ENCODE measurements at regions not wholly inside any gene's neighbourhood (a gene's known extent, or its start where the extent isn't known, plus 50 kb on each side); places are given as distances from the start of the nearest gene placed in this dataset.

- no peaks in the 10 kb centered on the region for H3K36me3 ChIP-seq (ENCODE audit: insufficient read depth, low read length)
- H3K27me3 Mint-ChIP-seq: peaks cover 0 to 1% of the 10 kb centered on the region in 2 donors
- no peaks in the 10 kb centered on the region for H3K4me1 Mint-ChIP-seq
- H3K9me3 ChIP-seq (ENCODE audit: low read length): no peaks in the 10 kb centered on the region
- no peak overlapping the region for H3K27ac ChIP-seq (ENCODE audit: low read depth, low read length)
- no peak overlapping the region for H3K4me3 Mint-ChIP-seq
- H3K27me3 ChIP-seq (ENCODE audit: insufficient read depth, low read length, poor library complexity, severe bottlenecking): no peaks in the 10 kb centered on the region
- ChIA-PET CTCF (interaction anchor here (1.5 kb wide), 1 partner anchor 15 kb away, joined by 3 read pairs; no protein-coding TSS in a partner anchor), POLR2A (no interaction called here)
- peaks cover 8 to 23% (median 16%) of the 10 kb centered on the region in 5 donors for H3K9me3 Mint-ChIP-seq
- no peak overlapping the region for H3K4me3 ChIP-seq (ENCODE audit: low read length)
- no peak overlapping the region for H3K27ac Mint-ChIP-seq
- no peaks in the 10 kb centered on the region for H3K4me1 ChIP-seq (ENCODE audit: insufficient read depth, low read length)
- no peak for DNase-seq
- H3K36me3 Mint-ChIP-seq: no peaks in the 10 kb centered on the region
Observed at GRCh38 chr11:21625982-21626381, 566.9 kb upstream of the ANO5 start.

GRCh38 chr11:21628641-21629040 lies 564.2 kb upstream of the ANO5 start:
- POLR2A ChIA-PET: no interaction called here

GRCh38 chr11:21630934-21631478 lies 561.9 kb upstream of the ANO5 start:
- no peak for DNase-seq
- H3K4me3 ChIP-seq (ENCODE audit: low read length): no peak overlapping the region
- CTCF ChIA-PET: no interaction called here
- H3K36me3 ChIP-seq (ENCODE audit: insufficient read depth, low read length): no peaks in the 10 kb centered on the region
- no peaks in the 10 kb centered on the region for H3K4me1 ChIP-seq (ENCODE audit: insufficient read depth, low read length)
- Mint-ChIP-seq H3K36me3 (no peaks in the 10 kb centered on the region), H3K27me3 (no peaks in the 10 kb centered on the region), H3K27ac (no peak overlapping the region), H3K9me3 (peaks cover 6 to 18% (median 11%) of the 10 kb centered on the region in 5 donors), H3K4me1 (no peaks in the 10 kb centered on the region), H3K4me3 (no peak overlapping the region)
- no peaks in the 10 kb centered on the region for H3K9me3 ChIP-seq (ENCODE audit: low read length)
- no peaks in the 10 kb centered on the region for H3K27me3 ChIP-seq (ENCODE audit: insufficient read depth, low read length, poor library complexity, severe bottlenecking)
- no peak overlapping the region for H3K27ac ChIP-seq (ENCODE audit: low read depth, low read length)
- POLR2A ChIA-PET: no interaction called here

More at GRCh38 chr11:21628641-21629040, 564.2 kb upstream of the ANO5 start:
- CTCF ChIA-PET: no interaction called here
- Histone ChIP-seq H3K4me3 (ENCODE audit: low read length) (no peak overlapping the region), H3K27me3 (ENCODE audit: insufficient read depth, low read length, poor library complexity, severe bottlenecking) (no peaks in the 10 kb centered on the region), H3K36me3 (ENCODE audit: insufficient read depth, low read length) (no peaks in the 10 kb centered on the region), H3K9me3 (ENCODE audit: low read length) (no peaks in the 10 kb centered on the region), H3K27ac (ENCODE audit: low read depth, low read length) (no peak overlapping the region), H3K4me1 (ENCODE audit: insufficient read depth, low read length) (no peaks in the 10 kb centered on the region)
- no peak for DNase-seq
- H3K27me3 Mint-ChIP-seq: peaks cover 0 to 1% of the 10 kb centered on the region in 2 donors
- no peak overlapping the region for H3K27ac Mint-ChIP-seq
- H3K4me1 Mint-ChIP-seq: no peaks in the 10 kb centered on the region
- peaks cover 6 to 15% (median 12%) of the 10 kb centered on the region in 5 donors for H3K9me3 Mint-ChIP-seq
- H3K36me3 Mint-ChIP-seq: no peaks in the 10 kb centered on the region
- H3K4me3 Mint-ChIP-seq: no peak overlapping the region

- Mint-ChIP-seq H3K4me1 (no peaks in the 10 kb centered on the region), H3K27me3 (no peaks in the 10 kb centered on the region), H3K4me3 (no peak overlapping the region), H3K36me3 (no peaks in the 10 kb centered on the region), H3K9me3 (peaks cover 4 to 26% (median 7%) of the 10 kb centered on the region in 5 donors), H3K27ac (no peak overlapping the region)
- no peaks in the 10 kb centered on the region for H3K36me3 ChIP-seq (ENCODE audit: insufficient read depth, low read length)
- CTCF ChIA-PET: no interaction called here
- POLR2A ChIA-PET: no interaction called here
- DNase-seq: no peak
- no peaks in the 10 kb centered on the region for H3K4me1 ChIP-seq (ENCODE audit: insufficient read depth, low read length)
- H3K4me3 ChIP-seq (ENCODE audit: low read length): no peak overlapping the region
- H3K27me3 ChIP-seq (ENCODE audit: insufficient read depth, low read length, poor library complexity, severe bottlenecking): no peaks in the 10 kb centered on the region
- H3K27ac ChIP-seq (ENCODE audit: low read depth, low read length): no peak overlapping the region
- no peaks in the 10 kb centered on the region for H3K9me3 ChIP-seq (ENCODE audit: low read length)
Observed at GRCh38 chr11:21631991-21632390, 560.9 kb upstream of the ANO5 start.

GRCh38 chr11:21634491-21634890 lies 558.4 kb upstream of the ANO5 start:
- Mint-ChIP-seq H3K9me3 (peaks cover 0 to 21% (median 5%) of the 10 kb centered on the region in 5 donors), H3K4me1 (no peaks in the 10 kb centered on the region), H3K27ac (no peak overlapping the region), H3K4me3 (no peak overlapping the region), H3K27me3 (no peaks in the 10 kb centered on the region), H3K36me3 (no peaks in the 10 kb centered on the region)
- POLR2A ChIA-PET: no interaction called here
- Histone ChIP-seq H3K27me3 (ENCODE audit: insufficient read depth, low read length, poor library complexity, severe bottlenecking) (no peaks in the 10 kb centered on the region), H3K9me3 (ENCODE audit: low read length) (no peaks in the 10 kb centered on the region), H3K27ac (ENCODE audit: low read depth, low read length) (no peak overlapping the region), H3K4me3 (ENCODE audit: low read length) (no peak overlapping the region), H3K36me3 (ENCODE audit: insufficient read depth, low read length) (no peaks in the 10 kb centered on the region), H3K4me1 (ENCODE audit: insufficient read depth, low read length) (no peaks in the 10 kb centered on the region)
- no peak for DNase-seq
- CTCF ChIA-PET: no interaction called here

- H3K4me1 ChIP-seq (ENCODE audit: insufficient read depth, low read length): no peaks in the 10 kb centered on the region
- Mint-ChIP-seq H3K27ac (no peak overlapping the region), H3K27me3 (no peaks in the 10 kb centered on the region), H3K4me3 (no peak overlapping the region), H3K9me3 (peaks cover 0 to 21% (median 5%) of the 10 kb centered on the region in 5 donors), H3K36me3 (no peaks in the 10 kb centered on the region), H3K4me1 (no peaks in the 10 kb centered on the region)
- ChIA-PET CTCF (no interaction called here), POLR2A (no interaction called here)
- no peaks in the 10 kb centered on the region for H3K9me3 ChIP-seq (ENCODE audit: low read length)
- no peaks in the 10 kb centered on the region for H3K27me3 ChIP-seq (ENCODE audit: insufficient read depth, low read length, poor library complexity, severe bottlenecking)
- no peak overlapping the region for H3K27ac ChIP-seq (ENCODE audit: low read depth, low read length)
- H3K36me3 ChIP-seq (ENCODE audit: insufficient read depth, low read length): no peaks in the 10 kb centered on the region
- no peak for DNase-seq
- no peak overlapping the region for H3K4me3 ChIP-seq (ENCODE audit: low read length)
Observed at GRCh38 chr11:21634956-21635355, 557.9 kb upstream of the ANO5 start.

GRCh38 chr11:21635394-21636145 lies 557.3 kb upstream of the ANO5 start:
- Histone ChIP-seq H3K36me3 (ENCODE audit: insufficient read depth, low read length) (no peaks in the 10 kb centered on the region), H3K9me3 (ENCODE audit: low read length) (no peaks in the 10 kb centered on the region), H3K27me3 (ENCODE audit: insufficient read depth, low read length, poor library complexity, severe bottlenecking) (no peaks in the 10 kb centered on the region), H3K4me3 (ENCODE audit: low read length) (no peak overlapping the region), H3K4me1 (ENCODE audit: insufficient read depth, low read length) (no peaks in the 10 kb centered on the region), H3K27ac (ENCODE audit: low read depth, low read length) (no peak overlapping the region)
- no peak overlapping the region for H3K27ac Mint-ChIP-seq
- ChIA-PET CTCF (no interaction called here), POLR2A (no interaction called here)
- H3K4me1 Mint-ChIP-seq: no peaks in the 10 kb centered on the region
- H3K9me3 Mint-ChIP-seq: peaks cover 0 to 21% (median 5%) of the 10 kb centered on the region in 5 donors
- no peaks in the 10 kb centered on the region for H3K36me3 Mint-ChIP-seq
- H3K4me3 Mint-ChIP-seq: no peak overlapping the region
- no peaks in the 10 kb centered on the region for H3K27me3 Mint-ChIP-seq
- DNase-seq: no peak

- Histone ChIP-seq H3K27me3 (ENCODE audit: insufficient read depth, low read length, poor library complexity, severe bottlenecking) (no peaks in the 10 kb centered on the region), H3K27ac (ENCODE audit: low read depth, low read length) (no peak overlapping the region), H3K4me3 (ENCODE audit: low read length) (no peak overlapping the region), H3K4me1 (ENCODE audit: insufficient read depth, low read length) (no peaks in the 10 kb centered on the region), H3K9me3 (ENCODE audit: low read length) (no peaks in the 10 kb centered on the region), H3K36me3 (ENCODE audit: insufficient read depth, low read length) (no peaks in the 10 kb centered on the region)
- peaks cover 0 to 21% (median 5%) of the 10 kb centered on the region in 5 donors for H3K9me3 Mint-ChIP-seq
- no peak overlapping the region for H3K27ac Mint-ChIP-seq
- DNase-seq: no peak
- H3K4me1 Mint-ChIP-seq: no peaks in the 10 kb centered on the region
- no peaks in the 10 kb centered on the region for H3K27me3 Mint-ChIP-seq
- POLR2A ChIA-PET: no interaction called here
- H3K36me3 Mint-ChIP-seq: no peaks in the 10 kb centered on the region
- CTCF ChIA-PET: no interaction called here
- no peak overlapping the region for H3K4me3 Mint-ChIP-seq
Observed at GRCh38 chr11:21636561-21636960, 556.3 kb upstream of the ANO5 start.

All from CD8-positive, alpha-beta memory T cell (primary cell).